MG63 (cell line): ENCODE measurements at regions not wholly inside any gene's neighbourhood (a gene's known extent, or its start where the extent isn't known, plus 50 kb on each side); places are given as distances from the start of the nearest gene placed in this dataset.
"Not testable (repeated sequence)": the region's sequence is repeated elsewhere in the genome, so short reads cannot be mapped to it uniquely, and the experiment has no call there.

Experiments
- DNase-seq: peaks from one replicate; pipeline ENCODE4 v3.0.0-alpha.2; 2020
- H3K27me3 ChIP-seq: fragments of 250-450 bp; sonication (Bioruptor Pico); 2 replicates; pipeline ENCODE4 v1.5.1; 2020; ENCODE audit warnings: mild to moderate bottlenecking, moderate library complexity
- H3K36me3 ChIP-seq: fragments of 250-450 bp; sonication (Bioruptor Pico); 2 replicates; pipeline ENCODE4 v1.5.1; 2020; ENCODE audit warnings: mild to moderate bottlenecking, moderate library complexity
- H3K4me3 ChIP-seq: fragments of 250-450 bp; sonication (Bioruptor Pico); 2 replicates; pipeline ENCODE4 v1.5.1; 2020; ENCODE audit warnings: mild to moderate bottlenecking, moderate library complexity
- H3K9me3 ChIP-seq: fragments of 250-450 bp; sonication (Bioruptor Pico); 2 replicates; pipeline ENCODE4 v1.5.1; 2020; ENCODE audit warnings: mild to moderate bottlenecking, moderate library complexity

- not testable (repeated sequence) for DNase-seq, H3K36me3 ChIP-seq, H3K9me3 ChIP-seq, H3K4me3 ChIP-seq, H3K27me3 ChIP-seq
Observed at GRCh38 chr14:19201394-19202052, 232.6 kb downstream of the POTEG start.

DNA sequence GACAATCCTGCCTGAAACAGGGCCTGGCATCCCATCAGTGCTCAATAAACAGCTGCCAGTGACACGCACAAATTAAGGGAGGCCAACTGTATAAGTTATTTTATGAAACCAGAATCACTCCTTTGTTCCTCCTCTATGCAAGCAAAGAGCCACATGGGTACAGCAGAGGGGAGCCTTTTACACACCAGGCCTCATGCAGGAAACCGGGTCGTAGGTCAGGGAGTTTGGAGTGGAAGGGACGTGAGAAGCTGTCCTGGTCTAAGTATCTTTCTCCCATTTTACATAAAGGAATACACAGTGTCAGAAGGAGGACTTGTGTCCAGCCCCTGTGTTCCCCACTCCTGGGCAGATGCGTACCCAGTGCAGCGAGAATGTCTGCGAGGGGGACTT lies 232.1 kb downstream of the POTEG start:
- H3K9me3 ChIP-seq, H3K4me3 ChIP-seq, H3K36me3 ChIP-seq, H3K27me3 ChIP-seq, DNase-seq: not testable (repeated sequence)

DNA sequence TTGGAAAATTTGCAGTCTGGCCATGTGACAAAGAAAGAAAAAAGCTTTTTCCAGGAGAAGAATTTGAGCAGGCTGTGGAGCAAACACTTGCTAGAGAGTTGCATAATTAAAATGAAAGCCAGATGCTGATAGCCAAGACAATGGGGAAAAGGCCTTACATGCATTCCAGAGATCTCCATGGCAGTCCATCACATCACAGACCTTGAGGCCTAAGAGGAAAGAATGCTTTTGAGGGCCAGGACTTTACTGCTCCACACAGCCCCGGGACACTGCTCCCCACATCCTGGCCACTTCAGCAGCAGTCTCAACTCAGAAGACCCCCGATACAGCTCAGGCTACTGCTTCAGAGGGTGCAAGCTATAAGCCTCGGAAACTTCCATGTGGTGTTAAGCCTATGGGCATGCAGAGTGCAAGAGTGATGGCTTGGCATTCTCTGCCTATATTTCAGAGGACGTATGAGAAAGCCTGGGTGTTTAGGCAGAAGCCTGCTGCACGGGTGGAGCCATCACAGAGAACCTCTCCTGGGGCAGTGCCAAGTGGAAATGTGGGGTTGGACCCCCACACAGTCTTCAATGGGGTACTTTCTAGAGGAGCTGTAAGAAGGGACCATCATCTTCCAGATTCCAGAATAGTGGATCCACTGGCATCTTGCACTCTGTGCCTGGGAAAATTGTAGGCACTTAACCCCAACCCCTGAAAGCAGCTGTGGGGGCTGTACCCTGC lies 230.7 kb downstream of the POTEG start:
- not testable (repeated sequence) for H3K27me3 ChIP-seq, H3K9me3 ChIP-seq, H3K36me3 ChIP-seq, H3K4me3 ChIP-seq, DNase-seq

- H3K9me3 ChIP-seq, DNase-seq, H3K27me3 ChIP-seq: not testable (repeated sequence)
Observed at GRCh38 chr14:19204827-19205226, 229.3 kb downstream of the POTEG start.

GRCh38 chr14:19216480-19216879 lies 217.7 kb downstream of the POTEG start:
- H3K36me3 ChIP-seq, H3K9me3 ChIP-seq, H3K4me3 ChIP-seq, DNase-seq, H3K27me3 ChIP-seq: not testable (repeated sequence)

More at GRCh38 chr14:19204827-19205226, 229.3 kb downstream of the POTEG start:
- not testable (repeated sequence) for H3K4me3 ChIP-seq, H3K36me3 ChIP-seq

DNA sequence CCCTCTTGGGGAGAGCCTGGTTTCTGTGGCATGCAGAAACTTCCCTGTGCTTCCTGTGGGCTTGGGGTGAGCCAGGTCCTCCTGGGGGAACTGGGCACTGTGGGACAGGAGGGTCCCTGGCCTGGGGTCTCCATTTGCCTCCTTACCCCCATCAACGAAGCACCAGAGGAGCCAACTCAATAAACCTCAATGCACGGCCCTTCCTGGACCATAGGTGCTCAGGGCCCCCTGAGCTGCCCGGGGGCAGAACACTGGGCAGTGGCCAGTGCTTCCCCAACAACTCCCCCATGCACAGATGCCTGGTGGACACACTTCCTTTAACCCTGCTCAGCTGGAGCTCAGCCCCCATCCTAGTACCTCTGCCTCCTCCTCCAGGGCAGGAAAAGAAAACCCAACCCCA lies 214.7 kb downstream of the POTEG start:
- not testable (repeated sequence) for H3K9me3 ChIP-seq, H3K36me3 ChIP-seq, DNase-seq, H3K27me3 ChIP-seq, H3K4me3 ChIP-seq

DNA sequence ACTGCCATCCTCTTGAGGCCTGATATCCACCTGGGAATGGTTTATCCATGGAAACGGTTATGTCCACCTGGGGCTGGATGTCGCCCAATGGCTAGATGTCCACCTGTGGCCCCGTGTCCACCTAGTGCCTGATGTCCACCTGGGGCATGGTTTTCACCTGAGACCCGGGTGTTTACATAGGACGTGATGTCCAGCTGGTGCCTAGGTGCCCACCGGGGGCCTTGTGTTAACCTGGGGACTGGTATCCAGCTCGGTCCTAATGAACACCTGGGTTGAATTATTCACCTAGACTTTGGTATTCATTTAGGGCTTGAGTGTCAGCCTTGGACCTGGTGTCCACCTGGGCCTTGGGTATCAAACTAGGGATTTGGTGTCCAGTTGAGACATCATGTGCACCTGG lies 202.7 kb downstream of the POTEG start:
- not testable (repeated sequence) for H3K27me3 ChIP-seq, H3K36me3 ChIP-seq, DNase-seq

GRCh38 chr14:19234059-19234458 lies 200.1 kb downstream of the POTEG start:
- DNase-seq, H3K4me3 ChIP-seq, H3K27me3 ChIP-seq, H3K9me3 ChIP-seq, H3K36me3 ChIP-seq: not testable (repeated sequence)

More for the DNA sequence above, 202.7 kb downstream of the POTEG start:
- H3K4me3 ChIP-seq, H3K9me3 ChIP-seq: not testable (repeated sequence)

- H3K27me3 ChIP-seq, H3K36me3 ChIP-seq, H3K4me3 ChIP-seq, H3K9me3 ChIP-seq, DNase-seq: not testable (repeated sequence)
Observed at GRCh38 chr14:19237656-19238055, 196.5 kb downstream of the POTEG start.

- H3K9me3 ChIP-seq, H3K36me3 ChIP-seq, H3K27me3 ChIP-seq, H3K4me3 ChIP-seq, DNase-seq: not testable (repeated sequence)
Observed at GRCh38 chr14:19238584-19238983, 195.6 kb downstream of the POTEG start.

DNA sequence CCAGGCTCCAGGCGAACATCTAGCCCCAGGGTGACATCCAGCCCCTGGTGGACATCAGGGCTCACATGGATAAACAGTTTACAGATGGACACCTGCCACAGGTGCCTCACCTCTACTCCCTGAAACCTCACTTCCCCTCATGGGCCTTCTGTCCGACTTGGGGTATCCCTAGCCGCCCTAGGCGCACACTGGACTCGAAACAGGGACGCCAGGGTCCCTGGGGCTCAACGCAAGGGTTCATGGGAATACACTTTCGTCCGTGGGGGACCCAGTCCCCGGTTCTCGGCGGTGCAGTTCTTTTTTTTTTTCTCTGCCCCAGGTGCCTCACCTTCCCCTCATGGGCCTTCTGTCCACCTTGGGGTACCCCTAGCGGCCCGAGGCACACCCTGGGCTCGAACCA lies 194.2 kb downstream of the POTEG start:
- not testable (repeated sequence) for H3K27me3 ChIP-seq, H3K4me3 ChIP-seq, H3K36me3 ChIP-seq, DNase-seq, H3K9me3 ChIP-seq

DNA sequence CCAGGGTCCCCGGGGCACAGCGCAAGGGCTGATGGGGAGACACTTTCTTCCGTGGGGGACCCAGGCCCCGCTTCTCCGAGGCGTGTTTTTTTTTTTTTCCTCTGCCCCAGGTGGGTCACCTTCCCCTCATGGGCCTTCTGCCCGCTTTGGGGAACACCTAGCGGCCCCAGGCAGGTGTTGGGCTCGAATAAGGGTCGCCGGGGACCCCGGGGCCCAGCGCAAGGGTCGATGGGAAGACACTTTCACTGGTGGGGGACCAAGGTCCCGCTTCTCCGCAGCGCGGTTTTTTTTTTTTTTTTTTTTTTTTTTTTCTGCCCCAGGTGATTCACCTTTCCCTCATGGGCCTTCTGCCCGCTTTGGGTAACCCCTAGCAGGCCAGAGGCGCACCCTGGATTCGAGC lies 193.8 kb downstream of the POTEG start:
- not testable (repeated sequence) for H3K9me3 ChIP-seq, H3K27me3 ChIP-seq, H3K36me3 ChIP-seq, DNase-seq, H3K4me3 ChIP-seq

GRCh38 chr14:19241451-19241850 lies 192.7 kb downstream of the POTEG start:
- H3K36me3 ChIP-seq, H3K9me3 ChIP-seq, H3K27me3 ChIP-seq, H3K4me3 ChIP-seq, DNase-seq: not testable (repeated sequence)

DNA sequence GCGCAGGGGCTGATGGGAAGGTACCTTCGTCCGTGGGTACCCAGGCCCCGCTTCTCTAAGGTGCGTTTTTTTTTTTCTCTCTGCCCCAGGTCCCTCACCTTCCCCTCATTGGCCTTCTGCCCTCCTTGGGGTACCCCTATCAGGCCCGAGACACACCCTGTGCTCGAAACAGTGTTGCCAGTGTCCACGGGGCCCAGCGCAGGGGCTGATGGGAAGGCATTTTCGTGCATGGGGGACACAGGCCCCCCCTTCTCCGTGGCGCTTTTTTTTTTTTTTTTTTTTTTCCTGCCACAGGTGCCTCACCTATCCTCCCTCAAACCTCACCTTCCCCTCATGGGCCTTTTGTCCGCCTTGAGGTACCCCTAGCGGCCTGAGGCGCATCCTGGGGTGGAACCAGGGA lies 191.6 kb downstream of the POTEG start:
- not testable (repeated sequence) for H3K27me3 ChIP-seq, H3K36me3 ChIP-seq, H3K4me3 ChIP-seq, DNase-seq, H3K9me3 ChIP-seq

GRCh38 chr14:19266908-19267307 lies 167.2 kb downstream of the POTEG start:
- not testable (repeated sequence) for DNase-seq, H3K9me3 ChIP-seq, H3K27me3 ChIP-seq

DNA sequence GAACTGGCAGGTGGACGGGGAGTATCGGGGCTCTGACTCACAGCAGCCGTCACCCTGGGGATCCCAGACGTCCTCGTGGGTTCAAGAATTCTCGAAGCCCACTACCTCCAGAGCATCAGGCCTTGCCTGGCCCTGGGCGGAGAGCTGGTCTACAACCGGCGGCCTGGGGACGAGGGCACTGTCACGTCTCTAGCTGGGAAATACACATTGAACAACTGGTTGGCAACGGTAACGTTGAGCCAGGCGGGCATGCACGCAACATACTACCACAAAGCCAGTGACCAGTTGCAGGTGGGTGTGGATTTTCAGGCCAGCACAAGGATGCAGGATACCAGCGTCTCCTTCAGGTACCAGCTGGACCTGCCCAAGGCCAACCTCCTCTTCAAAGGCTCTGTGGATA lies 166.5 kb downstream of the POTEG start:
- H3K36me3 ChIP-seq, H3K9me3 ChIP-seq, DNase-seq, H3K4me3 ChIP-seq, H3K27me3 ChIP-seq: not testable (repeated sequence)

More at GRCh38 chr14:19266908-19267307, 167.2 kb downstream of the POTEG start:
- H3K4me3 ChIP-seq, H3K36me3 ChIP-seq: not testable (repeated sequence)

- H3K27me3 ChIP-seq, DNase-seq, H3K9me3 ChIP-seq, H3K36me3 ChIP-seq, H3K4me3 ChIP-seq: not testable (repeated sequence)
Observed at GRCh38 chr14:19268047-19268627, 166.0 kb downstream of the POTEG start.

- not testable (repeated sequence) for H3K36me3 ChIP-seq, H3K27me3 ChIP-seq, H3K4me3 ChIP-seq, H3K9me3 ChIP-seq, DNase-seq
Observed at GRCh38 chr14:19272235-19272634, 161.9 kb downstream of the POTEG start.
